ENCODE measurements at regions not wholly inside any gene's neighbourhood (a gene's known extent, or its start where the extent isn't known, plus 50 kb on each side); places are given as distances from the start of the nearest gene placed in this dataset.

DNA sequence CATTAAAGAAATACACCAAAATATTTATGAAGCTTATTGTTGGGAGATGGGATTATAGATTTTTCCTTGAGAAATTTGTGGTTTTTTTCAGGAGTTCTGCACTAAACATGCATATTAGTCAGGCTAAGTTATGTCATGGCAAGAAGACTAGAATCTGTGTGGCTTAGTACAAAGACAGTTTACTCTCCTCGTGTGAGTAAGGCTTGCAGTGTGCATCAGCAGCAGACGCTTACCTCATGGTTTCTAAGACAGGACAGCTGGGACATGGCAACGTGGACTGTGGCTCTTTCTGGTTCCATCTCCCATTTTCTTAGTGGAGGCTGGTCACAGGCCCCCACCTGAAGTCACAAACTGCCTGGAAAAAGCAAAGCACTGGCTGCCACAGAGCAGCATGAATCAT, 429.6 kb upstream of the VSTM2A start:
- no peak for TF ChIP-seq EZH2 (IDR thresholded peaks at IDR 0.05; ENCODE audit: borderline replicate concordance, low read depth, low read length, severe bottlenecking)
- TF ChIP-seq CTCF (IDR thresholded peaks at IDR 0.05; ENCODE audit: extremely low read depth in 1 of 2, insufficient read depth in 1 of 2, low read depth in 1 of 2, low read length in 2 of 2): no peak
- TF ChIP-seq POLR2AphosphoS5 (IDR thresholded peaks at IDR 0.05; ENCODE audit: insufficient read depth, low read depth, low read length): no peak
- no peak for TF ChIP-seq POLR2A (IDR thresholded peaks at IDR 0.05; ENCODE audit: low read depth, low read length)
- no peak for TF ChIP-seq MYC (IDR thresholded peaks at IDR 0.05; ENCODE audit: low read depth, low read length)
- no peak for TF ChIP-seq MAX (IDR thresholded peaks at IDR 0.05; ENCODE audit: insufficient read depth, insufficient read length)

Data from endothelial cell of umbilical vein (primary cell).